Fibroblast of upper back skin (primary cell): ENCODE measurements at regions not wholly inside any gene's neighbourhood (a gene's known extent, or its start where the extent isn't known, plus 50 kb on each side); places are given as distances from the start of the nearest gene placed in this dataset.

Experiments
- DNase-seq: peaks from one replicate; pipeline ENCODE4 v3.0.0-alpha.2; 2013

DNA sequence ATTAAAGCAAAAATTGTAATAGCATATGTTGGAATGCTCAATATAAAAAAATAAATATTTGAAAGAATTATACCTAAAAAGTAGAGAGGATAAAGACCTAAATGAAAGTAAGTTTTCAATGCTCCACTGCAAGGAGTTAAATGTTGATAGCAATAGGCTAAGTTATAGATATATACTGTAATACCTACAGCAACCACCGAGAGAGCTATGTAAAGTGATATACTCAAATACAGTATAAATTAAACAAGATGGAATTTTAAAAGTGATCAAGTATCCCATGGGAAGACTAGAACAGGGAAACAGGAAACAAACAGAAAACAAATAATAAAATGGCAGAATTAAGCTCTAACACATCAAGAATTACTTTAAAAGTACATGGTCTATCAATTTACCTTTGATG lies 73.9 kb downstream of the CASP3 start:
- no peak for DNase-seq

DNA sequence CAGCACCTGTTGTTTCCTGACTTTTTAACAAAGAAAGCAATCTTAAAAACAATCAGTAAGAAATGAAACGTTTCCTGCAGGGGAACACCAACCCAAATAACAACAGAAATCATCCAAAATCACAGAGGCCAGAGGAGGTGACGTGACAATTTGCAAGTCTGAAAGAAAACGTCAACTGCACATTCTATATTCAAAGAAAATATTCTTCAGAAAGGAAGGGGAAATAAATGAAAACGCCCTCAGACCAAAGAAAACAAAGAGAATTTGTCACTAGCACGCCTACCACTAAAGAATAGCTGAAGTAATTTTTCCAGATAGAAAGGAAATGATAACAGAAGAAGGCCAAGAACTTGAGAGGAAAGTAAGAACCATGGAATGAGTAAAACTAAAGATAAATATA lies 74.4 kb downstream of the CASP3 start:
- no peak for DNase-seq

DNA sequence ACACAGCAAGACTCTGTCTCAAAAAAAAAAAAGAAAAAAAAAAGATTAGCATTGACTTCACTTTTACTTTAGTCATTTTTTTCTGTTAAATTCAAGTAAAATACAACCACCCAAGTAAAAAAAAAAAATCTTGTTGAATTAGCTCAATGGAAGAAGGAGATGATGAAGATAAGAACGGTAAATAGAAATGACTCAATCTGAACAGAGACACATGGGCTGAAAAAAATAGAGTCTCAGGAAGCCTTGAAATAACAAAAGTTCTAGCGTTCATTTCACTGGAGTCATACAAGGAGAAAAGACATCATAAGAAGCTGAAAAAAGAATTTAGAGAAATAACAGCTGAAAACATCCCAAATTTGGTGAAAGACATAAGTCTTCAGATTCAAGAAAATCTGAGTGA lies 75.5 kb downstream of the CASP3 start:
- DNase-seq, result no peak

DNA sequence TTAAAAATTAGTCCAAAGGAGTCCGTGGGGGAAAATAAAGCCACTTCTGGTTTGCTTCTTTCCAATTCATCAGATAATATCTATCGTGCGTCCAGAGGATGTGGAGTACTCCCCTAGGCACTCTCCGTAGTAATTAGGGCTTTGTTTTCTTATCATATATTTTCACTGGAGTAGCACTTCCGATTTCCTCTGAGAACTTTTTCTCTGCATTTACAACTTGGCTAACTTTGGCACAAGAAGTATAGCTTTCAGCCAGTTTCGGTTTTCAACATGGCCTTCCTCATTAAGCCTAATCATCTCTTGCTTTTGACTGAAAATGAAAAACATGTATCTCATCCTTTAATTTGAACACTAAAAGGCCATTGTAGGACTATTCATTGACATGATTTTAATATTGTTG lies 80.5 kb downstream of the CASP3 start:
- DNase-seq, result no peak

DNA sequence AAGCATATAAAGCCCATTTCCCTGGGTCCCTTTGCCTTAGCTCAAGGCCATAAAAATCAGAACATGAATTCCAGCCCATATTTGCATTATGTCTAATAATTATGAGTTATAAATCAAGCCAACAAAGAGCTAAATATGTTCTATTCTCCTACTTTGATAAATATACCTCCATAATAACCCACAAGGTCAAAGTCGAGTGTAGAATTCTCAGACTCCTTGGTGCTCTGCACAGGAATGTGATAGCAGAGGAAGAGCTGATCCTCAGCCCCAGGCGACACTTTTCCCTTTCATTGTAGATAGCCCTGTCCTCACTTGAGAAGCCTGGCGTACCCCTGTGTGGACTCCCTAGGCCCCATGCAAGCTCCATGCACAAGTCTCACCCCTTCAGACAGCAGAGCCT lies 85.6 kb downstream of the CASP3 start:
- DNase-seq, result no peak

DNA sequence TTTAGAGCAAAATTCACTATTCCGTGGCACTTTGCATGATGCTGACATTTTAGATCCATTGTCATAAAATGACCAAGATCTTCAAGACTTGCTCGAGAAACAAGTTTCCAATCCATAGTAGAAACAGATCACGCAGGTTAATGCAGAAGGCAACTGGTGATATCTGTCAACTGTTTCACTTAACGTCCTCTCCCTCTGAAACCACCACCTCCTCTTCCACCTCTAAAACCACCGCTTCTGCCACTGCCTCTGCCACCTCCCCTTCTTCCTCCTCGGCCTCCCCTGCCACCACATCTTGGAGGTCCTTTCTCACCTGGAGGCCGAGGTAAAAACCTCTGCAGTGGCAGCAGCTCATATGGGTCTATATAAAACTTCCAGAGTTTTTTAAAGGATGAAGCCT lies 84.6 kb upstream of the IRF2 start:
- no peak for DNase-seq

DNA sequence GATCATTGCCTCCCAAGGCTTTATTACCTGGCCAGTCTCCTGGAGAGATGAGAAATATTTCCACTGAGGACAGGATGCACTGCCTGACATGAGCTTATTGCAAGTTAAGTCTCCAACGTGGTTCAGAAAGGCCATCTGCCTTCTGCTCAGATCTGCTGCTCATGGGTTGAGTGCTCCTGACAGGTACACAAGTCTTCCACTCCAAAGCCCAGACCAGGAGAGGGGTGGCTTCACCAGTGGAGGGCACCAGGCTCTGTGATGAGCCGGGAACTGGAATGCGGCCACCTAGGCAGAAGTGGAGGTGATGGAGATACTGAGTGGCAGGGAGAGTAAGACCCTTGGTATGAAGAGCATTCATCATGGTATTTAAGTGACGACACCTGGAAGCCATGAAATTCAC lies 79.5 kb upstream of the IRF2 start:
- no peak for DNase-seq

DNA sequence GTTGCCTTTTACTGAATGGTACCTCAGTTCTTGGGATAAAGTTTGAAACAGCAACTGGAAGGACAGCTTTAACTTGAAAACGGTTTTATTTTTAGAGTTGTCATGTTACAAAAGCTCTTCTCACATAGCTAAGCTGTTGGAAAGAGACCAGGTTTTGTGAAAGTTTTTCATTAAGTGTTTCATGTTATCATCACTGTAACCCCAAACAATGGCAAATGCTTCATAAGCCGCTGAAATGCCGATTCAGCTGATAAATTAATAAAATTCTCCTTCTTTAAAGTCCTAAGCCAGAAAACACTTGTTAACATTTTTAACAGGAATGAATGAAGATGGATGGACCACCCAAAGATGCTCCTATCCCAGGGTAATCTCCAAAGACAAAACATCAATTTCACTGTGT lies 76.1 kb upstream of the IRF2 start:
- no peak for DNase-seq

DNA sequence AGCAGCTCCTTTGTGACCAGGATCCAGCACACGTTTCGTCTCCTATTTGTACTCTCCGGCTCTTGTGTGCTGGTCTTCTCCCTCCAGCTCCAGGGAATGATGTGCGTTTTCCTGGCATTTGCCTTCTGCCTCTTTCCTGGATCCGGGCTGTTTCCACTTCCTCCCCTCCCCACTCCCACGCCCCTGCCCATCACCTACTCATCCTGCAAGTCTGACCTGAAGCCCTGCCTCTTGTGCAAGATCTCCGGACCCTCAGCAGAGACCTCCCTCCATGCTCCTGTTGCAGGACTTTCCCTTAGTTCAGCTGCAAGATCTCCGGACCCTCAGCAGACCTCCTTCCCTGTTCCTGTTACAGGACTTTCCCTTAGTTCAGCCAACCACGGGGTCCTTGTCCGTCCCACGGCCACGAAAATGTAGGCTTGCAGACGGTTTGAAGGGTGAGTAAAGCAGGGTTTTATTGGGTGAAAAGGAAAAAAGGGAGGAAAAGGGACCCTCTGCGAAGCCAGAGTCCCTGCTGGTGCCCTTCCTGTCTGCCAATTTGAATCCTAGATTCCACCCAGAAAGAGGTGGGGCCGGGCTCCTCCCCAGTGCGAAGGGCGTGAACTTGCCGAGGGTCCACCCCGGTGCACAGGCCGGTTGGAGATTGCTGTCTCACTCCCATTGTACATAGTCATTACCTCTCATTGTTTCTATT lies 74.4 kb upstream of the IRF2 start:
- no peak for DNase-seq

DNA sequence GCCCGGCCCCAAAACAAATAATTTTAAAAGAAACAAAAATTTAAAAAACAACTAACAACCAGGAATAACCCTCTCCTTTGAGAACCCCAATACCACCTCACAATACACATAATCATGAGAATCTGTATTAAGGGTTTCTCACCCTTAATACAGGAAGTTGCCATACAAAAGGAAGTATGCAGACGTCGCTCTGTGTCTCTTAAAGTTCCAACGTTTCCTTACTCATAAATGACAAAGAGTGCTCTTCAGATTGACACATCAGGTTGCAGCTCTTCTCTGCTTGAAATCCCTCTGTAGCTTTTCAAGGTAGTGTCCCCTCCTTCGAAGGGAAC lies 73.9 kb upstream of the IRF2 start:
- DNase-seq, result no peak

DNA sequence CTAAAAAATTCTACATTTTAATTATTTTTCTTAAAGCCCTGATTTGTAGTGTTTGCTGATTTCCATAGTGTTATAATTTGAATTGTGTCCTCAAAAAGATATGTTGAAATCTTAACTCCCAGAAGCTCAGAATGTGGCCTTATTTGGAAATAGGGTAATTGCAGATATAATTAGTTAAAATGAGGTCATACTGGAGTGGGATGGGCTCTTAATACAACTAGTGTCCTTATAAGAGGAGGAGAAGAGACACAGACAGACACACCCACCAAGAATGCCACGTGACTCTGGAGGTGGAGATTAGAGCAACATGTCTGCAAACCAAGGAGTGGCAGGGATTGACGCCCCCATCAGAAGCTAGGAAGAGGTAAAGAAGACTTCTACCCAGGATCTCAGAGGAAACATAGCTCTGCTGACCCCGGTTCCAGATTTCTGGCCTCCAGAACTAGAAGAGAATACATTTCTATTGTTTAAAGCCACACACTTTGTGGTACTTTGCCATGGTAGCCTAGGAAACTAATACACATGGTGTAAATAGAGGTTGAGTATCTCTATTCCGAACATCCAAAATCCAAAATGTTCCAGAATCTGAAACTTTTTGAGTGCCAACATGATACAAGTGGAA lies 70.5 kb upstream of the IRF2 start:
- no peak for DNase-seq

DNA sequence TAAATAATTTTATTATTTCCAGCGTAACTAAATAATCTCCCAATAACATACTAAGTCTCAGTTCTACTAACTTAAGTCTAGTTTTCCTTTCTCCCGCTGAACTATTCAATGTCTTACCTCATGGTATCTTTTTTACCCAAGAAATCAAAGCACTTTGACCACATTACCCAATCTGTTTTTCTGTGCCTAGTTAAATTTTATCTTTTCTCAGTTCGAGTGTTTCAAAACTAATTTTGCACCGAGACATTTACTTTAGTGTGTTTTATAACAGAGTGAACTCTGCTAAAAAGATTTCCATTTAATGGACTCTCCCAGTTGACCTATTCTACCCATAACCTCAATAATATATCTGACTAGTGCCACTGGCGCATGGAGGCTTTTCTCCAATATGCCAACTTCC lies 67.6 kb upstream of the IRF2 start:
- no peak for DNase-seq

DNA sequence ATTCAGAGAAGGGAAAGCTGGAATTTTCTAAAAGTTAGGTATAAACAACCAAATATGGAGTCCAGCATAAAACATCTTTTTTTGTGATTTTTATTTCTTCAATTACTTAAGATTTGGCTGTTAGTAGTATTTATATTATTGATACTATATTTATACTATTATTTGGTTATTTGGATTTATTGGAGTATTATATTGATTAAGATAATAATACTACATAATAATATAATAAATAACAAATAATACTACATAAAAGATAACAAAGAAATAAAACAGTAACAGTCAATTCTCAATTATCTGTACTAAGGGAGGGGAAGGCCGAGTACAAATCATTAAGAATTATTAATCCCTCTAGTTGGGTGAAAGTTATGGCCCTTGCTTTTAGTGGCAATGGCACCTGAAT lies 66.0 kb upstream of the IRF2 start:
- DNase-seq, result no peak

DNA sequence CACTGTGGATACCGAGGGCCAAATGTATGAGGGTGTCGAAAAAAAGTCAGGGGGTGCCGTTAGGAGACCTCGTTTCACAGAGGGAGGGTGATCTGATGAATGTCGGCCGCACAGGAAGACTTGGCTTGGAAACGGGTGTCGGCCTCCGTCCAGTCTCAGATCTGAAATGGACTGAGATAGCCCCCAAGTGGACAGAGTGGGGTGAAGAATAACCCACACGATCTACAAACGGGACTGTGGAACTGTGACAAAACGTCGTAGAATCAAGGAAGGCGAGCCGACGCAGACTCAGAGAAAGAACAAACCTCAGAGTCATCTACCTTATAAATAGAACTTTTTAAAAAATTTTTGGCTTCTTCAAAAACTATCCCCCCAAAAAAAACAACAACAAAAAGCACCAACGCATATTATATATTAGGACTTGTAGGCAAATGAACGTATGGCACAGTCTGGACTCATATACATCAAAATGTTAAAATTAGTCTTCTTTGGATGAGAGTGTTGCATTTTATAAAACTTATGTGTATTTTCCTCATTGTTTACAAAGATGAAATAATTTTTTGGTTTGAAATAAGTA lies 63.8 kb upstream of the IRF2 start:
- DNase-seq, result peak; percentile 89

DNA sequence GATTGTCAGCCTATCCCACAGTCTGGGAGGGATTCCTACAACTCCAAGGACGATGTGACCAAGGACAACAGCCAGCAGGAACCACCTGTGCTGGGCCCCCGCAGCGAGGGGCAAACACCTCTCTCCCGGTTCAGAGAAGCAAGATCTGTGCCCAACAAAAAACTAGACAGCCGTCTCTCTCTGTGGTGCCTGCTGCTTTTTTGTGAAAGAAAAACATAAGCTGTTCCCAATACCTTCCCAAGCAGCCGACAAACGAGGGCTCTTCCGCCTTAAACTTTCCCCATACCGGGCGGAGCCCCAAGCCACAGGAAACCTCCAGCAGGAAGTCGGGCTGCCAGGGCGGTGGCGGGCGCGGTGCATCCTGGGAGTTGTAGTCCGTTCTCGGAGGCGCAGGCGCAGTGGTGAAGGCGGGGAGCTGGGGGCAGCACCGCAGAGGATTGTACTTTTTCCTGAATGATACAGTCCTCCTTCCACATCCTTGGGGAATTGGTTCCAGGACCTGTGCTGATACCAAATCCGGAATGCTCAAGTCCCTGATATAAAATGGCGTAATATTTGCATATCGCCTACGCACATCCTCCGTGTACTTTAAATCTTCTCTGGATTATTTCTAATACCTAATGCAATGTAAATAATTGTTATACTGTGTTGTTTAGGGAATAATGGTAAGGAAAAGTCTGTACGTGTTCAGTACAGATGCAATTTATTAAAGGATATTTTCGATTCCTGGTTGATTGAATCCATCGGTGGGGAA lies 63.1 kb upstream of the IRF2 start:
- peak; percentile 96 for DNase-seq

DNA sequence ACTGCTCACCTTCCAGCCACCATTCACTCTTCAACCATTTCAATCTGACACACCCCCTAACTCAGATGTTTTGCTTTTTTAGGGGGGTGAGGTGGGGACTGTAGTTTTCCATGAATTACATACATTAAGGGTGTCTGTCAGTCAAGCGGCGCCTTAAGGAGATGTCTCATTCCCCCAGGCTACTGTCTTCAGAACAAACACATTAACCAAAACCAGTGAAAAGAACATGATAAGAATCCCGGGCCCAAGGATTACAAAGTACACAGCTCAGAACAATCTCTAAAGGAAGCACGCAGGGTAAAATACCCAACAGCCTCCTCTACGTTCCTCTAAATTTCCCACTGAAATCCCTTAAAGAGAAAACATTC lies 62.5 kb upstream of the IRF2 start:
- no peak for DNase-seq

DNA sequence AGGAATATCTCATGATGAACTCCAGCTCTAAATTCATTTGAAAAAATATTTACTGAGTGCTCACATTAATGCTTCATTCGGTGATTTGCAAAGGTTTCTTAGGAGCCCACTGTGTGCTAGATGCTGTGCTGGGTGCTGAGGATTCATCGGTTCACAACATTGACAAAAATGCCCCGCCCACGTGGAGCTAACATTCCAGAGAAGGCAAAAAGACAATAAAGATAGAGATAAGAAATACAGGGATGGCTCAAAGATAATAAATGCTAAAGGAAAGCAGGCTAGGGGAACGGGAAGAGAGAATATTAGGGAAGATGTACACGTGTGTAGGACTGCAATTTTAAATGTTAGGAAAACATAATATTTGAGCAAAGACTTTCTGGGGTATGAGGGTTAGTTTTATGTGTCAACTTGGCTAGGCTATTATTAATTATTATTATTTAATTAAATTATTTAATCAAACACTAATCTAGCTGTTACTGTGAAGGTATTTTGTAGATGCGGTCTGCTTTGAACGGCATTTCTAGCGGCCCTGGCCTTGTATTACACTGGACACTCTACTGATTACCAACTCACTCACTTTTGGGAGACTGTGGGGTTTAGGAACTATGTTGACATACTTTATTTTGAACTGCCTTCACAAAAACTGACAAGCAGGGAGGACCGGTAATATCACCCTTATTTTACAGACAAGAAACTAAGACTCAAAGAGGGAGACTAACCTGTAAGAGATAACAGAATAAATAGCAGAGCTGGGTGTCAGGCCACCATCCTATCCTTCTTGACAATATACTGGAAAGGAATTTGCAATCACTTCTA lies 61.9 kb upstream of the IRF2 start:
- DNase-seq, result no peak

DNA sequence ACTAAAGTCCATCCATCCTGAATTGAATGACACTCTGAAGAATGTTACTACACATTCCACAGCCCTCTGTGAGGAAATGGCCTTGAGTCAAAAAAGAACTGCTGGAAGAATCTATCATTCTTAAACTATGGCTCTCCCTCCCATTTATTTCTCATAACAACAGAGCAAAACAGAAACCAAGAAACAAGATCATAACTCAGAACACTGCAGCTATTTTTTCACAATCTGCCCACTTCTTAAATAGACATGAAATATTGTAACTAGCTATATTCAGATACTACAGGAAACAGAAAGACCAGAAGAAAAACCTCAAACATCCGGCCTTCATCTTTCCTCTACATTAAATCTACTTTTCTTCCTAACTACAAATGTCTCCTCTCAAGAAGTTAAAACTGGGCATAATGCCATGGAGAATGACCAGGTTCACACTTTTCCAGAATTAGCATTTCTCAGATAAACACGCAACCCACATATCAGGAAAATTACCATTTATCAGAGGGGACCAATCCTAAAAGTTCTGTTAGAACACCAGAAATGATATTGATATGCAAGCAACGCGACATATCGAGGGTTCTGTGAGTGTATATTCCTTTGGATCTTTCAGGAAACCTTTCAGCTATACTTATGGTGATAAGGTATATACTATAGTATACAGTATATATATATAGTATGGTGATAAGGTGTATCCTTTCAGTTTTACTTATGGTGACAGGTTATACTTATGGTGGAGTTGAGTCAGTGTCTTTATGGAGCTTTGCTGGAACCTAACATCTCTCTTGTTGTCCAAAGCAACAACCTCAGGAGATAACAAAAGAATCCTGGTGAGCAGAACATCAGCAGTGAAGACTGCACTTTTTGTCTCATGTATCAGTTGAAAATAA lies 60.4 kb upstream of the IRF2 start:
- DNase-seq, result peak; percentile 85

DNA sequence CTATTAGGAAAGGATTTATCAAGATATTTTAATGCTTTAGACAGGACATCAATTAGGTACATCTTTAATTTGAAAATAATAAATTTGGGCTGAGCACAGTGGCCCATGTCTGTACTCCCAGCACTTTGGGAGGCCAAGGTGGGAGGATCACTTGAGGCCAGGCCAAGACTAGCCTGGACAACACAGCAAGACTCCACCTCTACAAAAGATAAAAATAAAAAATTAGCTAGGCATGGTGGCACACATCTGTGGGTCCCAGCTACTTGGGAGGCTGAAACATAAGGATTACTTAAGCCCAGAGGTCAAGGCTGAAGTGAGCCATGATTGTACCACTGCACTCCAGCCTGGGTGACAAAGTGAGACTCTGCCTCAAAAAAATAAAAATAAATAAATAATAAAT lies 59.6 kb upstream of the IRF2 start:
- no peak for DNase-seq

DNA sequence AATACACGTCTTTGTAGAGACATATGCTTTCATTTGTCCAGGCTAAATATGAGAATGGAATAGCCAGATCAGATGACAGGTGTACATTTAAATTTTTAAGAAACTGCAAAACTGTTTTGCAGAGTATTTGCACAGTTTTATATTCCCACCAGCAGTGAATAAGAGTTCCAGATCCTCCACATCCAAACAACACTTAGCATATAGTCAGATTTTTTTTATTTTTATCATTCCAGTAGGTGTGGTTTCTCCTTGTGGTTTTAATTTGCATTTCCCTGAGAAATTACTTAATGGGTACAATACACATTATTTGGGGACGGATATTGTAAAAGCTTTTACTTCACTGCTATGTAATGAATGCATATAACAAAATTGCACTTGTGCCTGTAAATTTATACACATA lies 56.7 kb upstream of the IRF2 start:
- no peak for DNase-seq

DNA sequence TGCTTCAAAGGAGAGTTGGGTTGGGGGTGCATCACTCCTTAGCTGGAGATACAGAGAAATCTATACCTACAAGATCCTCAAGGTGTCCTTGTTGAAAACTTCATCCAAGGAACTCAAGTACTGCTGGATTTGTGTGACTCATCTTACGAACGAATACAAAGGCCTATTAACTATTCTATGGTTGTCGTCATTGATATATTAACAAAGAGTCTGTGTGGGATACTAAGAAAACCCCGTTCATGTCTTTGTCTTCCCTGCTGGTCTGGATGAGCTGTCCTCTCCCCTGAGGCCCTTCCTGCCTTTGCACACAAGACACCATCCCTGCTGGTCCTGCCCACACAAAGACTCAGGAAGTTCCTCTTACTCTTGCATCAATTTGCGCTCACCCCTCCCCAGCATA lies 54.9 kb upstream of the IRF2 start:
- DNase-seq, result peak; percentile 16

DNA sequence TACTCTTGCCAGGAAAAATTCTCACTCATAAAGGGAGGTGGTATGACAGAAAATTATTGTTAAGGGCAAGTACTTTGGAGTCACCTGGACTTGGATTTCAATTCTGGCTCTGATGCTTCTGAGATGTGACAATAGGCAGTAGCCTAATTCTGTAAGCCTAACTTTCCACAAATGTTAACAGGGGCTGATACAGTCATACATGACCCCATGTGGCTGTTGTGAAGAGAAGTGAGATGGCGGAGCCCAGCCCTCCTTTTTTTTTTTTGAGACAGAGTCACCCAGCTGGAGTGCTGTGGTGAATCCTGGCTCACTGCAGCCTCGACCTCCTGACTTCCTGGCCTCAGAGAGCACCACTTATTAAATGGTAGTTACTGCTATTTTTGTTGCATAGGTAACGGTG lies 54.4 kb upstream of the IRF2 start:
- no peak for DNase-seq
